Stimulated activated CD8-positive, alpha-beta memory T cell treated with anti-CD3 and anti-CD28 coated beads, Interleukin-7, amount 100 ng/mL, for 4 hours (primary cell): ENCODE measurements at regions not wholly inside any gene's neighbourhood (a gene's known extent, or its start where the extent isn't known, plus 50 kb on each side); places are given as distances from the start of the nearest gene placed in this dataset.

ENCODE experiments used
- DNase-seq, 2 donors: peaks; one replicate each; pipeline ENCODE4 v3.0.0-alpha.2; 2020; ENCODE audit warnings: low read depth in 2 of 2

GRCh38 chr2:217691516-217691915, 311.3 kb downstream of the TNS1 start:
- DNase-seq: no peak

- DNase-seq: no peak
Observed at GRCh38 chr2:217689053-217689452, 313.7 kb downstream of the TNS1 start.

GRCh38 chr2:217688494-217688893, 314.3 kb downstream of the TNS1 start:
- no peak for DNase-seq

- DNase-seq: no peak
Observed at GRCh38 chr2:217687771-217688170, 315.0 kb downstream of the TNS1 start.

- DNase-seq: no peak
Observed at GRCh38 chr2:217685255-217685605, 317.6 kb downstream of the TNS1 start.

GRCh38 chr2:217684431-217685254, 318.2 kb downstream of the TNS1 start:
- no peak for DNase-seq

GRCh38 chr2:217683106-217683870, 319.5 kb downstream of the TNS1 start:
- no peak for DNase-seq

GRCh38 chr2:217681791-217682190, 321.0 kb downstream of the TNS1 start:
- no peak for DNase-seq

GRCh38 chr2:217680381-217680780, 322.4 kb downstream of the TNS1 start:
- DNase-seq: no peak

GRCh38 chr2:217673627-217674026, 329.2 kb downstream of the TNS1 start:
- DNase-seq: no peak

- DNase-seq: no peak
Observed at GRCh38 chr2:217672472-217672871, 330.3 kb downstream of the TNS1 start.

- no peak for DNase-seq
Observed at GRCh38 chr2:217671871-217672270, 330.9 kb downstream of the TNS1 start.

GRCh38 chr2:217671075-217671474, 331.7 kb downstream of the TNS1 start:
- DNase-seq: no peak

GRCh38 chr2:217669831-217670230, 333.0 kb downstream of the TNS1 start:
- no peak for DNase-seq

GRCh38 chr2:217667512-217667911, 335.3 kb downstream of the TNS1 start:
- DNase-seq: no peak

GRCh38 chr2:217667035-217667434, 335.8 kb downstream of the TNS1 start:
- no peak for DNase-seq

GRCh38 chr2:217666338-217666737, 336.5 kb downstream of the TNS1 start:
- DNase-seq: no peak

GRCh38 chr2:217664761-217665160, 338.0 kb downstream of the TNS1 start:
- no peak for DNase-seq

- no peak for DNase-seq
Observed at GRCh38 chr2:217662984-217663602, 339.7 kb downstream of the TNS1 start.

- no peak for DNase-seq
Observed at GRCh38 chr2:217661378-217661777, 341.4 kb downstream of the TNS1 start.

GRCh38 chr2:217660423-217660822, 342.4 kb downstream of the TNS1 start:
- no peak for DNase-seq

GRCh38 chr2:217658806-217659205, 344.0 kb downstream of the TNS1 start:
- DNase-seq: no peak

- no peak for DNase-seq
Observed at GRCh38 chr2:217657252-217657651, 345.5 kb downstream of the TNS1 start.
